HEK293 (cell line): ENCODE measurements at regions not wholly inside any gene's neighbourhood (a gene's known extent, or its start where the extent isn't known, plus 50 kb on each side); places are given as distances from the start of the nearest gene placed in this dataset.

Experiments
- CTCF ChIA-PET: fragments of 350-600 bp; formaldehyde crosslinking; extraction: SDS; loops from one replicate; lab custom pipeline; 2021; ENCODE audit warnings: antibody characterized with exemption; lab: Yijun Ruan, JAX
- POLR2A ChIA-PET: fragments of 300-600 bp; formaldehyde crosslinking; extraction: SDS; loops from one replicate; lab custom pipeline; 2020; ENCODE audit warnings: antibody characterized with exemption, inconsistent platforms; lab: Yijun Ruan, JAX
- H3K27ac ChIP-seq: fragments of 200-500 bp; sonication (Bioruptor generic); 2 replicates; pipeline ENCODE4 v1.5.1; 2014; ENCODE audit warnings: low read depth, low read length, control low read depth, inconsistent platforms; ENCODE audit errors: extremely low read depth
- H3K36me3 ChIP-seq, 2 experiments: fragments of 200-500 bp in 1 of 2; sonication (Bioruptor generic) in 1 of 2; 1 replicate in 1 of 2; 2 replicates in 1 of 2; pipeline ENCODE4 v1.5.1; 2014 to 2017; ENCODE audit warnings: inconsistent platforms in 2 of 2, low read length in 2 of 2; ENCODE audit not compliant: control insufficient read depth in 2 of 2, insufficient read depth in 1 of 2
- H3K4me1 ChIP-seq: fragments of 200-500 bp; sonication (Bioruptor generic); 2 replicates; pipeline ENCODE4 v1.5.1; 2014; ENCODE audit warnings: mild to moderate bottlenecking, low read length, inconsistent platforms; ENCODE audit not compliant: control insufficient read depth, insufficient read depth
- H3K4me3 ChIP-seq: 2 replicates; pipeline ENCODE4 v1.5.1; 2011; ENCODE audit warnings: low read depth, mild to moderate bottlenecking, control low read depth, low read length, moderate library complexity
- H3K9me3 ChIP-seq: fragments of 200-500 bp; sonication (Bioruptor generic); 2 replicates; pipeline ENCODE4 v1.5.1; 2014; ENCODE audit warnings: low read depth, low read length, inconsistent platforms; ENCODE audit not compliant: control insufficient read depth, insufficient read depth
- BCL11A ChIP-seq: fragments of 450-650 bp; formaldehyde crosslinking; IDR thresholded peaks from 2 replicates; pipeline ENCODE4 v1.5.1; 2016; ENCODE audit warnings: low read depth, missing biosample characterization, missing genetic modification characterization
- FEZF1 ChIP-seq: fragments of 450-650 bp; formaldehyde crosslinking; IDR thresholded peaks from 2 replicates; pipeline ENCODE4 v1.5.1; 2016; ENCODE audit warnings: missing biosample characterization, missing genetic modification characterization
- GFI1B ChIP-seq: fragments of 450-650 bp; formaldehyde crosslinking; IDR thresholded peaks from 2 replicates; pipeline ENCODE4 v1.5.1; 2016; ENCODE audit warnings: missing biosample characterization, missing genetic modification characterization
- HIC1 ChIP-seq: fragments of 450-650 bp; formaldehyde crosslinking; IDR thresholded peaks from 2 replicates; pipeline ENCODE4 v1.5.1; 2016; ENCODE audit warnings: missing biosample characterization, missing genetic modification characterization
- SALL2 ChIP-seq: fragments of 450-650 bp; formaldehyde crosslinking; IDR thresholded peaks from 2 replicates; pipeline ENCODE4 v1.5.0; 2017; ENCODE audit warnings: missing biosample characterization, mild to moderate bottlenecking, missing genetic modification characterization, borderline replicate concordance
- SCRT2 ChIP-seq: fragments of 450-650 bp; formaldehyde crosslinking; IDR thresholded peaks from 2 replicates; pipeline ENCODE4 v1.5.1; 2016; ENCODE audit warnings: missing biosample characterization, missing genetic modification characterization
- SP7 ChIP-seq: fragments of 450-650 bp; formaldehyde crosslinking; IDR thresholded peaks from 2 replicates; pipeline ENCODE4 v1.5.1; 2016; ENCODE audit warnings: missing biosample characterization, missing genetic modification characterization
- YY1 ChIP-seq: fragments of 450-650 bp; formaldehyde crosslinking; IDR thresholded peaks from 2 replicates; pipeline ENCODE4 v1.5.1; 2018; ENCODE audit warnings: missing biosample characterization, missing genetic modification characterization
- YY2 ChIP-seq: fragments of 450-650 bp; formaldehyde crosslinking; IDR thresholded peaks from 2 replicates; pipeline ENCODE4 v1.5.1; 2016; ENCODE audit warnings: missing biosample characterization, missing genetic modification characterization
- ZFHX2 ChIP-seq: fragments of 450-650 bp; formaldehyde crosslinking; conservative IDR thresholded peaks from 2 replicates; pipeline ENCODE4 v1.5.1; 2016; ENCODE audit warnings: missing biosample characterization, missing genetic modification characterization
- ZIC2 ChIP-seq: fragments of 450-650 bp; formaldehyde crosslinking; IDR thresholded peaks from 2 replicates; pipeline ENCODE4 v1.5.1; 2016; ENCODE audit warnings: missing biosample characterization, missing genetic modification characterization
- ZNF132 ChIP-seq: fragments of 450-650 bp; formaldehyde crosslinking; IDR thresholded peaks from 2 replicates; pipeline ENCODE4 v1.5.1; 2017; ENCODE audit warnings: missing biosample characterization, missing genetic modification characterization, borderline replicate concordance
- ZNF133 ChIP-seq: fragments of 450-650 bp; formaldehyde crosslinking; IDR thresholded peaks from 2 replicates; pipeline ENCODE4 v1.5.1; 2016; ENCODE audit warnings: missing biosample characterization, missing genetic modification characterization
- ZNF140 ChIP-seq: fragments of 450-650 bp; formaldehyde crosslinking; IDR thresholded peaks from 2 replicates; pipeline ENCODE4 v1.5.1; 2016; ENCODE audit warnings: missing biosample characterization, missing genetic modification characterization
- ZNF184 ChIP-seq: fragments of 450-650 bp; IDR thresholded peaks from 2 replicates; pipeline ENCODE4 v1.5.1; 2018; ENCODE audit warnings: missing biosample characterization, mild to moderate bottlenecking, missing genetic modification characterization
- ZNF423 ChIP-seq: fragments of 450-650 bp; formaldehyde crosslinking; IDR thresholded peaks from 2 replicates; pipeline ENCODE4 v1.5.1; 2016; ENCODE audit warnings: missing biosample characterization, missing genetic modification characterization
- ZNF514 ChIP-seq: fragments of 450-650 bp; formaldehyde crosslinking; IDR thresholded peaks from 2 replicates; pipeline ENCODE4 v1.5.1; 2016; ENCODE audit warnings: missing biosample characterization, missing genetic modification characterization
- ZNF571 ChIP-seq: fragments of 450-650 bp; formaldehyde crosslinking; IDR thresholded peaks from 2 replicates; pipeline ENCODE4 v1.5.0; 2017; ENCODE audit warnings: missing biosample characterization, missing genetic modification characterization
- ZNF580 ChIP-seq: fragments of 450-650 bp; formaldehyde crosslinking; IDR thresholded peaks from 2 replicates; pipeline ENCODE4 v1.5.1; 2016; ENCODE audit warnings: missing biosample characterization, missing genetic modification characterization
- ZNF610 ChIP-seq: fragments of 450-650 bp; formaldehyde crosslinking; IDR thresholded peaks from 2 replicates; pipeline ENCODE4 v1.5.1; 2016; ENCODE audit warnings: missing biosample characterization, missing genetic modification characterization, borderline replicate concordance
- ZNF624 ChIP-seq: fragments of 450-650 bp; formaldehyde crosslinking; IDR thresholded peaks from 2 replicates; pipeline ENCODE4 v1.5.1; 2017; ENCODE audit warnings: missing biosample characterization, missing genetic modification characterization
- ZNF639 ChIP-seq: fragments of 450-650 bp; formaldehyde crosslinking; IDR thresholded peaks from 2 replicates; pipeline ENCODE4 v1.5.1; 2016; ENCODE audit warnings: missing biosample characterization, missing genetic modification characterization
- ZNF654 ChIP-seq: fragments of 450-650 bp; formaldehyde crosslinking; IDR thresholded peaks from 2 replicates; pipeline ENCODE4 v1.5.1; 2016; ENCODE audit warnings: low read depth, missing biosample characterization, missing genetic modification characterization
- ZNF768 ChIP-seq: fragments of 450-650 bp; formaldehyde crosslinking; IDR thresholded peaks from 2 replicates; pipeline ENCODE4 v1.5.1; 2018; ENCODE audit warnings: missing biosample characterization, mild to moderate bottlenecking, missing genetic modification characterization
- ZNF785 ChIP-seq: fragments of 450-650 bp; formaldehyde crosslinking; IDR thresholded peaks from 2 replicates; pipeline ENCODE4 v1.5.1; 2016; ENCODE audit warnings: missing biosample characterization, missing genetic modification characterization
- ZNF830 ChIP-seq: fragments of 450-650 bp; IDR thresholded peaks from 2 replicates; pipeline ENCODE4 v1.5.0; 2018; ENCODE audit warnings: missing biosample characterization, missing genetic modification characterization, low read depth, mild to moderate bottlenecking, moderate library complexity
- ZNF843 ChIP-seq: fragments of 450-650 bp; formaldehyde crosslinking; IDR thresholded peaks from 2 replicates; pipeline ENCODE4 v1.5.1; 2016; ENCODE audit warnings: missing biosample characterization, missing genetic modification characterization
- ZSCAN23 ChIP-seq: fragments of 450-650 bp; formaldehyde crosslinking; IDR thresholded peaks from 2 replicates; pipeline ENCODE4 v1.5.1; 2016; ENCODE audit warnings: missing biosample characterization, missing genetic modification characterization
- TF ChIP-seq, protein P1 (sequence below): fragments of 450-650 bp; formaldehyde crosslinking; IDR thresholded peaks from 2 replicates; pipeline ENCODE4 v1.5.1; 2016; ENCODE audit warnings: missing biosample characterization, missing genetic modification characterization, low read depth
- TF ChIP-seq, protein P2 (sequence below): fragments of 450-650 bp; formaldehyde crosslinking; IDR thresholded peaks from 2 replicates; pipeline ENCODE4 v1.5.1; 2016; ENCODE audit warnings: missing biosample characterization, missing genetic modification characterization
- TF ChIP-seq, protein P3 (sequence below): fragments of 450-650 bp; formaldehyde crosslinking; IDR thresholded peaks from 2 replicates; pipeline ENCODE4 v1.5.1; 2016; ENCODE audit warnings: missing biosample characterization, missing genetic modification characterization

DNA sequence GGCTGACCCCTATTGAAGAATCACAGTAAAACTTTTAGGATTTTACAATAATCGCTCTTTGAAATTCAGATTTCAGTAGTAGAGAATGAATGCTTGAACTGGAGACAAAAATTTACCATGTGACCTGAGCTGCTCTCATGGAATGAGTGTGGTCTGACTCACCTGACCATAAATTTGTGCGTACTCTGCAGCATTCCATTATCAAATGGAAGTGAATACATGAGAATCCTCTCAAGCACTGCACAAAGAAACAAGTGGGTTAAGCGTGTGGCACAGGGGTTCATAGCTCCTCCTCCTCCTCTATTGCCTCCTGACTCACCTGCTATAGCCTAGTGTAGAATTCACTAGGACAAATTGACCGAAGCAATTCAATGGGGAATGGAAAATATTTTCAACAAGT lies 269.8 kb upstream of the CDH9 start:
- H3K9me3 ChIP-seq: no peaks in the 10 kb centered on the region
- H3K4me3 ChIP-seq: no peak overlapping the region
- no peak for TF ChIP-seq ZSCAN23 (tag by site-specific recombination)
- no peak for TF ChIP-seq YY2 (tag by site-specific recombination)
- TF ChIP-seq ZNF830 (tag by site-specific recombination): no peak
- TF ChIP-seq SP7: no peak
- TF ChIP-seq ZNF843: no peak
- TF ChIP-seq ZNF514 (tag by site-specific recombination): no peak
- no peak for TF ChIP-seq ZIC2 (tag by site-specific recombination)
- no peak for TF ChIP-seq SCRT2 (tag by site-specific recombination)
- TF ChIP-seq ZNF132 (tag by site-specific recombination): no peak
- no peak for TF ChIP-seq ZNF639 (tag by site-specific recombination)
- no peak for TF ChIP-seq BCL11A
- TF ChIP-seq ZNF580 (tag by site-specific recombination): no peak
- TF ChIP-seq ZNF624: no peak
- no peak for TF ChIP-seq YY1
- no peak for TF ChIP-seq ZFHX2 (tag by site-specific recombination)
- TF ChIP-seq SALL2 (tag by site-specific recombination): no peak
- TF ChIP-seq, protein P1, sequence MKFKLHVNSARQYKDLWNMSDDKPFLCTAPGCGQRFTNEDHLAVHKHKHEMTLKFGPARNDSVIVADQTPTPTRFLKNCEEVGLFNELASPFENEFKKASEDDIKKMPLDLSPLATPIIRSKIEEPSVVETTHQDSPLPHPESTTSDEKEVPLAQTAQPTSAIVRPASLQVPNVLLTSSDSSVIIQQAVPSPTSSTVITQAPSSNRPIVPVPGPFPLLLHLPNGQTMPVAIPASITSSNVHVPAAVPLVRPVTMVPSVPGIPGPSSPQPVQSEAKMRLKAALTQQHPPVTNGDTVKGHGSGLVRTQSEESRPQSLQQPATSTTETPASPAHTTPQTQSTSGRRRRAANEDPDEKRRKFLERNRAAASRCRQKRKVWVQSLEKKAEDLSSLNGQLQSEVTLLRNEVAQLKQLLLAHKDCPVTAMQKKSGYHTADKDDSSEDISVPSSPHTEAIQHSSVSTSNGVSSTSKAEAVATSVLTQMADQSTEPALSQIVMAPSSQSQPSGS (tag by site-specific recombination): no peak
- no peak for TF ChIP-seq GFI1B (tag by site-specific recombination)
- TF ChIP-seq, all 188 proteins: peak for 0
- POLR2A ChIA-PET: no interaction called here
- Histone ChIP-seq H3K36me3 (no peaks in the 10 kb centered on the region), H3K27ac (no peak overlapping the region), H3K4me1 (no peaks in the 10 kb centered on the region)
- CTCF ChIA-PET: no interaction called here

- CTCF ChIA-PET: no interaction called here
- TF ChIP-seq, protein P2, sequence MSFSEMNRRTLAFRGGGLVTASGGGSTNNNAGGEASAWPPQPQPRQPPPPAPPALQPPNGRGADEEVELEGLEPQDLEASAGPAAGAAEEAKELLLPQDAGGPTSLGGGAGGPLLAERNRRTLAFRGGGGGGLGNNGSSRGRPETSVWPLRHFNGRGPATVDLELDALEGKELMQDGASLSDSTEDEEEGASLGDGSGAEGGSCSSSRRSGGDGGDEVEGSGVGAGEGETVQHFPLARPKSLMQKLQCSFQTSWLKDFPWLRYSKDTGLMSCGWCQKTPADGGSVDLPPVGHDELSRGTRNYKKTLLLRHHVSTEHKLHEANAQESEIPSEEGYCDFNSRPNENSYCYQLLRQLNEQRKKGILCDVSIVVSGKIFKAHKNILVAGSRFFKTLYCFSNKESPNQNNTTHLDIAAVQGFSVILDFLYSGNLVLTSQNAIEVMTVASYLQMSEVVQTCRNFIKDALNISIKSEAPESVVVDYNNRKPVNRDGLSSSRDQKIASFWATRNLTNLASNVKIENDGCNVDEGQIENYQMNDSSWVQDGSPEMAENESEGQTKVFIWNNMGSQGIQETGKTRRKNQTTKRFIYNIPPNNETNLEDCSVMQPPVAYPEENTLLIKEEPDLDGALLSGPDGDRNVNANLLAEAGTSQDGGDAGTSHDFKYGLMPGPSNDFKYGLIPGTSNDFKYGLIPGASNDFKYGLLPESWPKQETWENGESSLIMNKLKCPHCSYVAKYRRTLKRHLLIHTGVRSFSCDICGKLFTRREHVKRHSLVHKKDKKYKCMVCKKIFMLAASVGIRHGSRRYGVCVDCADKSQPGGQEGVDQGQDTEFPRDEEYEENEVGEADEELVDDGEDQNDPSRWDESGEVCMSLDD: no peak
- TF ChIP-seq ZNF571 (tag by site-specific recombination) (no peak), ZNF133 (tag by site-specific recombination) (no peak), HIC1 (tag by site-specific recombination) (no peak), FEZF1 (tag by site-specific recombination) (no peak), ZNF768 (no peak), ZNF140 (no peak), ZNF184 (tag by site-specific recombination) (no peak), ZNF654 (tag by site-specific recombination) (no peak), ZNF423 (tag by site-specific recombination) (no peak), ZNF785 (tag by site-specific recombination) (no peak), ZNF610 (tag by site-specific recombination) (no peak)
- TF ChIP-seq, protein P3, sequence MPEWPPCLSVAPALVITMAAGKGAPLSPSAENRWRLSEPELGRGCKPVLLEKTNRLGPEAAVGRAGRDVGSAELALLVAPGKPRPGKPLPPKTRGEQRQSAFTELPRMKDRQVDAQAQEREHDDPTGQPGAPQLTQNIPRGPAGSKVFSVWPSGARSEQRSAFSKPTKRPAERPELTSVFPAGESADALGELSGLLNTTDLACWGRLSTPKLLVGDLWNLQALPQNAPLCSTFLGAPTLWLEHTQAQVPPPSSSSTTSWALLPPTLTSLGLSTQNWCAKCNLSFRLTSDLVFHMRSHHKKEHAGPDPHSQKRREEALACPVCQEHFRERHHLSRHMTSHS (tag by site-specific recombination): no peak
These were observed 251.8 kb upstream of the CDH9 start for GRCh38 chr5:27290172-27290571.

More at GRCh38 chr5:27290172-27290571, 251.8 kb upstream of the CDH9 start:
- H3K4me3 ChIP-seq: no peak overlapping the region
- POLR2A ChIA-PET: no interaction called here
- H3K36me3 ChIP-seq: no peaks in the 10 kb centered on the region
- H3K27ac ChIP-seq: no peak overlapping the region
- no peaks in the 10 kb centered on the region for H3K4me1 ChIP-seq
- no peaks in the 10 kb centered on the region for H3K9me3 ChIP-seq
